HCT116 (cell line): ENCODE measurements at regions not wholly inside any gene's neighbourhood (a gene's known extent, or its start where the extent isn't known, plus 50 kb on each side); places are given as distances from the start of the nearest gene placed in this dataset.

Experiments used
- CEBPB ChIP-seq: IDR thresholded peaks from 2 replicates; pipeline ENCODE4 v1.6.1; 2012; ENCODE audit warnings: low read depth
- EGR1 ChIP-seq: IDR thresholded peaks from 2 replicates; pipeline ENCODE4 v1.6.1; 2012; ENCODE audit warnings: low read depth
- EZH2 ChIP-seq: fragments of 200-600 bp; sonication (generic); IDR thresholded peaks from 2 replicates; pipeline ENCODE4 v1.6.1; 2017; ENCODE audit warnings: antibody characterized with exemption, mixed run types
- EZH2phosphoT487 ChIP-seq: fragments of 200-600 bp; IDR thresholded peaks from 2 replicates; pipeline ENCODE4 v1.6.1; 2018; ENCODE audit warnings: antibody characterized with exemption, borderline replicate concordance
- JUND ChIP-seq: IDR thresholded peaks from 2 replicates; pipeline ENCODE4 v1.6.1; 2012
- POLR2A ChIP-seq: IDR thresholded peaks from 2 replicates; pipeline ENCODE4 v1.7.0; 2011; ENCODE audit warnings: borderline replicate concordance; ENCODE audit not compliant: insufficient read depth, insufficient read length; ENCODE audit errors: extremely low read depth
- POLR2AphosphoS5 ChIP-seq: IDR thresholded peaks from 2 replicates; pipeline ENCODE4 v1.6.1; 2011; ENCODE audit warnings: mild to moderate bottlenecking, low read depth, low read length, moderate library complexity
- RAD21 ChIP-seq: IDR thresholded peaks from 2 replicates; pipeline ENCODE4 v1.6.1; 2012; ENCODE audit warnings: low read depth, mild to moderate bottlenecking
- SIN3A ChIP-seq: IDR thresholded peaks from 2 replicates; pipeline ENCODE4 v1.6.1; 2012; ENCODE audit warnings: low read depth
- ZNF274 ChIP-seq: fragments of 200-500 bp; sonication (Bioruptor generic); IDR thresholded peaks from 2 replicates; pipeline ENCODE4 v1.6.1; 2014; ENCODE audit warnings: mild to moderate bottlenecking, low read depth, low read length, inconsistent platforms
- TF ChIP-seq, protein P1 (sequence below): IDR thresholded peaks from 2 replicates; pipeline ENCODE4 v1.6.1; 2012
- TF ChIP-seq, protein P2 (sequence below), 3 experiments: fragments of 200-600 bp in 1 of 3; sonication (generic) in 1 of 3; IDR thresholded peaks in 2 of 3; conservative IDR thresholded peaks in 1 of 3; 2 replicates each; pipeline ENCODE4 v1.5.1; 2012 to 2017; ENCODE audit warnings: low read depth in 2 of 3, low read length in 2 of 3, antibody characterized with exemption in 1 of 3, borderline replicate concordance in 1 of 3, control low read depth in 1 of 3, mild to moderate bottlenecking in 1 of 3, mixed read lengths in 1 of 3, mixed run types in 1 of 3, moderate library complexity in 1 of 3; ENCODE audit not compliant: insufficient read depth in 1 of 3
- TF ChIP-seq, protein P3 (sequence below): IDR thresholded peaks from 2 replicates; pipeline ENCODE4 v1.6.1; 2012; ENCODE audit warnings: low read depth
- TF ChIP-seq, protein P4 (sequence below): IDR thresholded peaks from 2 replicates; pipeline ENCODE4 v1.6.1; 2012

DNA sequence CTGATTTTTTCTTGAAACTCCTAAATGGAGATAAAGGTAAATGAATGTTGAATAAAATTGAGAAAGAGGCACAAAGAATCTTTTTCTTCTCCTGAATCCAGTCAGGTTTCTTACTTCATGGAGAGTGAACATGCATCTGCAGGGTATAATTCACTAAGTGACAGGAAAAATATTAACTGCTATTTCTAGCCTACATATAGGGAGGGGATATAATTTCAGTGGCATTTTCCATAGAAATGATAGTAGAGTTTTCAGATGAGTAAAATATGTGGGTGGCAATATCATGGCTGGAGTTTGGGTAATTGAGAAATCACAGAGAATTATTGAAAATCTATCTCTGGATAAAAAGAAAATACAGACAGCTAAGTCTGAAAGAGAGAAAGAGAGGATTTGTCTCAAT is 1227.0 kb upstream of the GJE1 start:
- TF ChIP-seq, protein P1, sequence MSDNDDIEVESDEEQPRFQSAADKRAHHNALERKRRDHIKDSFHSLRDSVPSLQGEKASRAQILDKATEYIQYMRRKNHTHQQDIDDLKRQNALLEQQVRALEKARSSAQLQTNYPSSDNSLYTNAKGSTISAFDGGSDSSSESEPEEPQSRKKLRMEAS, result no peak
- TF ChIP-seq JUND (no peak), POLR2A (no peak), EZH2 (no peak), RAD21 (no peak), POLR2AphosphoS5 (no peak), SIN3A (no peak), ZNF274 (no peak), EZH2phosphoT487 (no peak), EGR1 (no peak), CEBPB (no peak)
- TF ChIP-seq, protein P2, sequence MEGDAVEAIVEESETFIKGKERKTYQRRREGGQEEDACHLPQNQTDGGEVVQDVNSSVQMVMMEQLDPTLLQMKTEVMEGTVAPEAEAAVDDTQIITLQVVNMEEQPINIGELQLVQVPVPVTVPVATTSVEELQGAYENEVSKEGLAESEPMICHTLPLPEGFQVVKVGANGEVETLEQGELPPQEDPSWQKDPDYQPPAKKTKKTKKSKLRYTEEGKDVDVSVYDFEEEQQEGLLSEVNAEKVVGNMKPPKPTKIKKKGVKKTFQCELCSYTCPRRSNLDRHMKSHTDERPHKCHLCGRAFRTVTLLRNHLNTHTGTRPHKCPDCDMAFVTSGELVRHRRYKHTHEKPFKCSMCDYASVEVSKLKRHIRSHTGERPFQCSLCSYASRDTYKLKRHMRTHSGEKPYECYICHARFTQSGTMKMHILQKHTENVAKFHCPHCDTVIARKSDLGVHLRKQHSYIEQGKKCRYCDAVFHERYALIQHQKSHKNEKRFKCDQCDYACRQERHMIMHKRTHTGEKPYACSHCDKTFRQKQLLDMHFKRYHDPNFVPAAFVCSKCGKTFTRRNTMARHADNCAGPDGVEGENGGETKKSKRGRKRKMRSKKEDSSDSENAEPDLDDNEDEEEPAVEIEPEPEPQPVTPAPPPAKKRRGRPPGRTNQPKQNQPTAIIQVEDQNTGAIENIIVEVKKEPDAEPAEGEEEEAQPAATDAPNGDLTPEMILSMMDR (IDR thresholded peaks at IDR 0.05 in 2 of 3, conservative IDR thresholded peaks at IDR 0.05 in 1 of 3; ENCODE audit: borderline replicate concordance in 1 of 3, insufficient read depth in 1 of 3, low read depth in 2 of 3, low read length in 2 of 3), result no peak
- TF ChIP-seq, protein P3, sequence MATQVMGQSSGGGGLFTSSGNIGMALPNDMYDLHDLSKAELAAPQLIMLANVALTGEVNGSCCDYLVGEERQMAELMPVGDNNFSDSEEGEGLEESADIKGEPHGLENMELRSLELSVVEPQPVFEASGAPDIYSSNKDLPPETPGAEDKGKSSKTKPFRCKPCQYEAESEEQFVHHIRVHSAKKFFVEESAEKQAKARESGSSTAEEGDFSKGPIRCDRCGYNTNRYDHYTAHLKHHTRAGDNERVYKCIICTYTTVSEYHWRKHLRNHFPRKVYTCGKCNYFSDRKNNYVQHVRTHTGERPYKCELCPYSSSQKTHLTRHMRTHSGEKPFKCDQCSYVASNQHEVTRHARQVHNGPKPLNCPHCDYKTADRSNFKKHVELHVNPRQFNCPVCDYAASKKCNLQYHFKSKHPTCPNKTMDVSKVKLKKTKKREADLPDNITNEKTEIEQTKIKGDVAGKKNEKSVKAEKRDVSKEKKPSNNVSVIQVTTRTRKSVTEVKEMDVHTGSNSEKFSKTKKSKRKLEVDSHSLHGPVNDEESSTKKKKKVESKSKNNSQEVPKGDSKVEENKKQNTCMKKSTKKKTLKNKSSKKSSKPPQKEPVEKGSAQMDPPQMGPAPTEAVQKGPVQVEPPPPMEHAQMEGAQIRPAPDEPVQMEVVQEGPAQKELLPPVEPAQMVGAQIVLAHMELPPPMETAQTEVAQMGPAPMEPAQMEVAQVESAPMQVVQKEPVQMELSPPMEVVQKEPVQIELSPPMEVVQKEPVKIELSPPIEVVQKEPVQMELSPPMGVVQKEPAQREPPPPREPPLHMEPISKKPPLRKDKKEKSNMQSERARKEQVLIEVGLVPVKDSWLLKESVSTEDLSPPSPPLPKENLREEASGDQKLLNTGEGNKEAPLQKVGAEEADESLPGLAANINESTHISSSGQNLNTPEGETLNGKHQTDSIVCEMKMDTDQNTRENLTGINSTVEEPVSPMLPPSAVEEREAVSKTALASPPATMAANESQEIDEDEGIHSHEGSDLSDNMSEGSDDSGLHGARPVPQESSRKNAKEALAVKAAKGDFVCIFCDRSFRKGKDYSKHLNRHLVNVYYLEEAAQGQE, result no peak
- TF ChIP-seq, protein P4, sequence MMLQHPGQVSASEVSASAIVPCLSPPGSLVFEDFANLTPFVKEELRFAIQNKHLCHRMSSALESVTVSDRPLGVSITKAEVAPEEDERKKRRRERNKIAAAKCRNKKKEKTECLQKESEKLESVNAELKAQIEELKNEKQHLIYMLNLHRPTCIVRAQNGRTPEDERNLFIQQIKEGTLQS, result no peak
